ENCODE measurements at regions not wholly inside any gene's neighbourhood (a gene's known extent, or its start where the extent isn't known, plus 50 kb on each side); places are given as distances from the start of the nearest gene placed in this dataset.
A peak's percentile ranks its signal among the peaks of the same experiment; 100 is the strongest.

- DNase-seq: no peak
These were observed 172.8 kb upstream of the CITED2 start for GRCh38 chr6:139547122-139547776.

- no peak for DNase-seq
These were observed 171.6 kb upstream of the CITED2 start for GRCh38 chr6:139546106-139546472.

GRCh38 chr6:139545206-139546105, 171.0 kb upstream of the CITED2 start:
- DNase-seq: no peak

GRCh38 chr6:139544701-139545057, 170.2 kb upstream of the CITED2 start:
- no peak for DNase-seq

GRCh38 chr6:139542351-139542750, 167.9 kb upstream of the CITED2 start:
- DNase-seq: no peak

GRCh38 chr6:139540894-139541293, 166.4 kb upstream of the CITED2 start:
- no peak for DNase-seq

- peak; percentile 39 for DNase-seq
These were observed 165.8 kb upstream of the CITED2 start for GRCh38 chr6:139540276-139540675.

GRCh38 chr6:139539852-139540251, 165.4 kb upstream of the CITED2 start:
- DNase-seq: no peak

- DNase-seq: no peak
These were observed 163.9 kb upstream of the CITED2 start for GRCh38 chr6:139538366-139538765.

GRCh38 chr6:139536751-139537617, 162.5 kb upstream of the CITED2 start:
- DNase-seq: no peak

GRCh38 chr6:139534472-139535115, 160.1 kb upstream of the CITED2 start:
- DNase-seq: no peak

- DNase-seq: no peak
These were observed 159.4 kb upstream of the CITED2 start for GRCh38 chr6:139533573-139534471.

- no peak for DNase-seq
These were observed 158.7 kb upstream of the CITED2 start for GRCh38 chr6:139533171-139533570.

- DNase-seq: no peak
These were observed 157.0 kb upstream of the CITED2 start for GRCh38 chr6:139531148-139532115.

- DNase-seq: no peak
These were observed 156.1 kb upstream of the CITED2 start for GRCh38 chr6:139530561-139530960.

- no peak for DNase-seq
These were observed 155.0 kb upstream of the CITED2 start for GRCh38 chr6:139529420-139529819.

GRCh38 chr6:139528471-139528870, 154.0 kb upstream of the CITED2 start:
- no peak for DNase-seq

- no peak for DNase-seq
These were observed 151.0 kb upstream of the CITED2 start for GRCh38 chr6:139525415-139525814.

- no peak for DNase-seq
These were observed 149.5 kb upstream of the CITED2 start for GRCh38 chr6:139523986-139524385.

- no peak for DNase-seq
These were observed 148.2 kb upstream of the CITED2 start for GRCh38 chr6:139522511-139523220.
